SK-N-SH (cell line): ENCODE measurements at regions not wholly inside any gene's neighbourhood (a gene's known extent, or its start where the extent isn't known, plus 50 kb on each side); places are given as distances from the start of the nearest gene placed in this dataset.

Experiments
- CTCF ChIA-PET: fragments of 300-600, 350-600 bp; formaldehyde crosslinking; extraction: SDS; loops from one replicate; lab custom pipeline; 2021; lab: Yijun Ruan, JAX
- POLR2A ChIA-PET: fragments of 350-600 bp; sonication (Branson Sonifier 250); formaldehyde crosslinking; extraction: SDS; loops from one replicate; lab custom pipeline; 2020; ENCODE audit warnings: antibody characterized with exemption, inconsistent platforms; lab: Yijun Ruan, JAX
- DNase-seq: peaks from one replicate; pipeline ENCODE4 v3.0.0; 2012
- H2AFZ ChIP-seq: fragments of 200-600 bp; sonication (generic); 2 replicates; pipeline ENCODE4 v1.8.1; 2016; ENCODE audit warnings: antibody characterized with exemption, mild to moderate bottlenecking, low read depth
- H3F3A ChIP-seq: fragments of 200-600 bp; sonication (generic); replicated peaks from 2 replicates; pipeline ENCODE3; 2016; ENCODE audit warnings: antibody characterized with exemption, mild to moderate bottlenecking; ENCODE audit not compliant: insufficient read depth
- H3K27ac ChIP-seq, 2 experiments: fragments of 200-500 bp in 1 of 2; fragments of 200-600 bp in 1 of 2; sonication (Bioruptor generic) in 1 of 2; sonication (generic), shearing (Covaris generic) in 1 of 2; 2 replicates each; pipeline versions ENCODE4 v1.5.1 to v1.6.1; 2014 to 2016; ENCODE audit warnings: low read depth in 2 of 2, inconsistent platforms in 1 of 2, low read length in 1 of 2, mild to moderate bottlenecking in 1 of 2, mixed read lengths in 1 of 2
- H3K27me3 ChIP-seq: fragments of 200-600 bp; sonication (generic), shearing (Covaris generic); 2 replicates; pipeline ENCODE4 v1.6.1; 2016; ENCODE audit warnings: mixed run types; ENCODE audit not compliant: insufficient read depth
- H3K36me3 ChIP-seq, 2 experiments: fragments of 200-500 bp in 1 of 2; fragments of 200-600 bp in 1 of 2; sonication (Bioruptor generic) in 1 of 2; sonication (generic) in 1 of 2; replicated peaks in 1 of 2; 2 replicates each; pipeline versions ENCODE3 to v1.5.1; 2014 to 2016; ENCODE audit warnings: low read length in 1 of 2, mild to moderate bottlenecking in 1 of 2; ENCODE audit not compliant: insufficient read depth in 2 of 2, control insufficient read depth in 1 of 2
- H3K4me1 ChIP-seq, 2 experiments: fragments of 200-500 bp in 1 of 2; fragments of 200-600 bp in 1 of 2; sonication (Bioruptor generic) in 1 of 2; sonication (generic), shearing (Covaris generic) in 1 of 2; 2 replicates each; pipeline versions ENCODE4 v1.5.1 to v1.6.1; 2014 to 2016; ENCODE audit warnings: low read depth in 1 of 2, low read length in 1 of 2, mixed run types in 1 of 2; ENCODE audit not compliant: insufficient read depth in 2 of 2, control insufficient read depth in 1 of 2
- H3K4me2 ChIP-seq: fragments of 200-600 bp; sonication (generic), shearing (Covaris generic); 2 replicates; pipeline ENCODE4 v1.6.1; 2017; ENCODE audit warnings: mixed run types
- H3K4me3 ChIP-seq, 2 experiments: fragments of 200-500 bp in 1 of 2; fragments of 200-600 bp in 1 of 2; sonication (Bioruptor generic) in 1 of 2; sonication (generic), shearing (Covaris generic) in 1 of 2; 2 replicates each; pipeline versions ENCODE4 v1.5.1 to v1.8.1; 2014 to 2016; ENCODE audit warnings: low read depth in 2 of 2, inconsistent platforms in 1 of 2, low read length in 1 of 2, mild to moderate bottlenecking in 1 of 2, mixed read lengths in 1 of 2, moderate library complexity in 1 of 2
- H3K79me2 ChIP-seq: fragments of 200-600 bp; sonication (generic); 2 replicates; pipeline ENCODE4 v1.8.1; 2017; ENCODE audit warnings: mild to moderate bottlenecking; ENCODE audit not compliant: insufficient read depth
- H3K9ac ChIP-seq: fragments of 200-600 bp; sonication (generic); 2 replicates; pipeline ENCODE4 v1.6.1; 2017; ENCODE audit warnings: mixed run types
- H3K9me2 ChIP-seq: fragments of 200-600 bp; sonication (generic); 2 replicates; pipeline ENCODE4 v1.6.1; 2017; ENCODE audit warnings: mixed run types
- H3K9me3 ChIP-seq: fragments of 200-600 bp; sonication (generic); 2 replicates; pipeline ENCODE4 v1.6.1; 2017; ENCODE audit warnings: mixed run types, mild to moderate bottlenecking, moderate library complexity
- H4K20me1 ChIP-seq: fragments of 200-600 bp; sonication (generic); 2 replicates; pipeline ENCODE4 v1.6.1; 2017; ENCODE audit warnings: mild to moderate bottlenecking, mixed run types; ENCODE audit not compliant: insufficient read depth
- GABPA ChIP-seq: IDR thresholded peaks from 2 replicates; pipeline ENCODE4 v1.4.0; 2012; ENCODE audit warnings: low read depth, mild to moderate bottlenecking
- NFIC ChIP-seq: IDR thresholded peaks from 2 replicates; pipeline ENCODE4 v1.4.0; 2012; ENCODE audit warnings: borderline replicate concordance
- NRF1 ChIP-seq: IDR thresholded peaks from 2 replicates; pipeline ENCODE4 v1.6.1; 2012; ENCODE audit warnings: low read depth, mild to moderate bottlenecking, low read length
- POLR2AphosphoS5 ChIP-seq: IDR thresholded peaks from 2 replicates; pipeline ENCODE4 v1.6.1; 2012; ENCODE audit warnings: low read depth, low read length
- RFX5 ChIP-seq: IDR thresholded peaks from 2 replicates; pipeline ENCODE4 v1.6.1; 2012; ENCODE audit warnings: mild to moderate bottlenecking, improper control_type of control experiment, low read length
- SMC3 ChIP-seq: IDR thresholded peaks from 2 replicates; pipeline ENCODE4 v1.6.1; 2012; ENCODE audit warnings: low read depth, low read length, improper control_type of control experiment
- TCF12 ChIP-seq: IDR thresholded peaks from 2 replicates; pipeline ENCODE4 v1.4.0; 2012
- YY1 ChIP-seq: IDR thresholded peaks from 2 replicates; pipeline ENCODE4 v1.4.0; 2012; ENCODE audit warnings: low read depth, mild to moderate bottlenecking
- WGBS: methylation state at CpG from one replicate; pipeline ENCODE4 v1.1.6; 2017; ENCODE audit warnings: low lambda C conversion rate; 5-methylcytosine and 5-hydroxymethylcytosine counted together
- TF ChIP-seq, protein P1 (sequence below): IDR thresholded peaks from 2 replicates; pipeline ENCODE4 v1.6.1; 2012; ENCODE audit warnings: mild to moderate bottlenecking, low read depth, low read length, moderate library complexity
- TF ChIP-seq, protein P2 (sequence below): fragments of 150-350 bp; IDR thresholded peaks from 2 replicates; pipeline ENCODE4 v1.6.1; 2017; ENCODE audit warnings: antibody characterized with exemption, low read length, low read depth, borderline replicate concordance
- TF ChIP-seq, protein P3 (sequence below): IDR thresholded peaks from 2 replicates; pipeline ENCODE4; 2012

DNA sequence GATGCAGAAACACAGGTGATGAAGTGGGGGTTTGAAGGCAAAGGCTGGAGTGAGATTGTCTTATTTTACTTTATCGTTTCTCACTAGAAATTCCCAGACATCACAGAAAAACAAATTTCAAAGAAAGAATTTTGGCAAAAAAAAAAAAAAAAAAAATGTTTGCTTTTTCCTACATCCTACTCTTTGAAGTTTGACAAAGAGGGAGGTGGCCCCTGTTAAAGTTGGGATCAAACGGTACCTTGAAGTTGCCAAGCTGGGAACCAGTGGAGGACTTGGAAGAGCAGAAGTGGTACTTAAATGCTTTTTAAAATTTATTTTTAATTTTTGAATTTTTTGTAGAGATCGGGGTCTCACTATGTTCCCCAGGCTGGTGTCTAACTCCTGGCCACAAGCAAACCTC lies 63.9 kb upstream of the KIF5B start:
- 80% methylated on average over 3 of the region's 3 CpGs for WGBS
- Histone ChIP-seq H3K4me1 (no peaks in the 10 kb centered on the region), H3K27ac (no peak overlapping the region), H3F3A (no peaks in the 10 kb centered on the region), H2AFZ (no peak overlapping the region), H3K36me3 (no peaks in the 10 kb centered on the region), H3K4me3 (no peak overlapping the region), H3K4me2 (no peak overlapping the region), H3K9ac (no peak overlapping the region), H3K9me2 (no peaks in the 10 kb centered on the region), H3K9me3 (no peaks in the 10 kb centered on the region), H4K20me1 (no peaks in the 10 kb centered on the region), H3K27me3 (no peaks in the 10 kb centered on the region), H3K79me2 (no peaks in the 10 kb centered on the region)
- DNase-seq = no peak
- ChIA-PET POLR2A (no interaction called here), CTCF (no interaction called here)
- no peak for TF ChIP-seq YY1
- no peak for TF ChIP-seq RFX5
- TF ChIP-seq TCF12 = no peak
- TF ChIP-seq POLR2AphosphoS5 = no peak
- TF ChIP-seq NRF1 = no peak

DNA sequence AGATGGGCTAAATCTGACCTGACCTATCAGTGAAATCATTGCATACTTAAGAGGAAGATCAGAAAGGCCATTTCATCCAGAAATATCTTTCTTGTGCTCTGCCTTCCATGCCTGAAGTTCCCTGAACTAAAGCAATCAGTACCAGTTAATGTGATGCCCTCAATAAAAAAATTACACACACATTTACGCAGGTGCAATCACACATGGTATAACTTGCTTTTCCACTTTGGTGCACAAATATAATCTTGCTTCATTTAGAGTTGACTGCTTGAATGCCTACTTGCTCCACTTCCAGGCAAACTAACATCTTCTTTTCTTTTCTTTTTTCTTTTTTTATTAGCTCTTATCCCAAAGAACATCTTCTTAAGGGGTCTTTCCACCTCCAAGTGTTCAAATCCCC lies 58.3 kb upstream of the KIF5B start:
- peaks cover 14% of the 10 kb centered on the region for H3F3A ChIP-seq
- peaks cover 2 to 11% of the 10 kb centered on the region in 2 experiments; a peak in 2 of 4 replicates for H3K4me1 ChIP-seq
- H3K27me3 ChIP-seq = no peaks in the 10 kb centered on the region
- WGBS = 62% methylated on average over 1 of the region's 1 CpG
- POLR2A ChIA-PET = no interaction called here
- H3K27ac ChIP-seq = no peak overlapping the region
- no peak overlapping the region for H3K4me3 ChIP-seq
- H3K9me2 ChIP-seq = no peaks in the 10 kb centered on the region
- H3K9me3 ChIP-seq = no peaks in the 10 kb centered on the region
- H3K9ac ChIP-seq = no peak overlapping the region
- DNase-seq = no peak
- TF ChIP-seq, protein P1, sequence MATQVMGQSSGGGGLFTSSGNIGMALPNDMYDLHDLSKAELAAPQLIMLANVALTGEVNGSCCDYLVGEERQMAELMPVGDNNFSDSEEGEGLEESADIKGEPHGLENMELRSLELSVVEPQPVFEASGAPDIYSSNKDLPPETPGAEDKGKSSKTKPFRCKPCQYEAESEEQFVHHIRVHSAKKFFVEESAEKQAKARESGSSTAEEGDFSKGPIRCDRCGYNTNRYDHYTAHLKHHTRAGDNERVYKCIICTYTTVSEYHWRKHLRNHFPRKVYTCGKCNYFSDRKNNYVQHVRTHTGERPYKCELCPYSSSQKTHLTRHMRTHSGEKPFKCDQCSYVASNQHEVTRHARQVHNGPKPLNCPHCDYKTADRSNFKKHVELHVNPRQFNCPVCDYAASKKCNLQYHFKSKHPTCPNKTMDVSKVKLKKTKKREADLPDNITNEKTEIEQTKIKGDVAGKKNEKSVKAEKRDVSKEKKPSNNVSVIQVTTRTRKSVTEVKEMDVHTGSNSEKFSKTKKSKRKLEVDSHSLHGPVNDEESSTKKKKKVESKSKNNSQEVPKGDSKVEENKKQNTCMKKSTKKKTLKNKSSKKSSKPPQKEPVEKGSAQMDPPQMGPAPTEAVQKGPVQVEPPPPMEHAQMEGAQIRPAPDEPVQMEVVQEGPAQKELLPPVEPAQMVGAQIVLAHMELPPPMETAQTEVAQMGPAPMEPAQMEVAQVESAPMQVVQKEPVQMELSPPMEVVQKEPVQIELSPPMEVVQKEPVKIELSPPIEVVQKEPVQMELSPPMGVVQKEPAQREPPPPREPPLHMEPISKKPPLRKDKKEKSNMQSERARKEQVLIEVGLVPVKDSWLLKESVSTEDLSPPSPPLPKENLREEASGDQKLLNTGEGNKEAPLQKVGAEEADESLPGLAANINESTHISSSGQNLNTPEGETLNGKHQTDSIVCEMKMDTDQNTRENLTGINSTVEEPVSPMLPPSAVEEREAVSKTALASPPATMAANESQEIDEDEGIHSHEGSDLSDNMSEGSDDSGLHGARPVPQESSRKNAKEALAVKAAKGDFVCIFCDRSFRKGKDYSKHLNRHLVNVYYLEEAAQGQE = no peak
- TF ChIP-seq, protein P2, sequence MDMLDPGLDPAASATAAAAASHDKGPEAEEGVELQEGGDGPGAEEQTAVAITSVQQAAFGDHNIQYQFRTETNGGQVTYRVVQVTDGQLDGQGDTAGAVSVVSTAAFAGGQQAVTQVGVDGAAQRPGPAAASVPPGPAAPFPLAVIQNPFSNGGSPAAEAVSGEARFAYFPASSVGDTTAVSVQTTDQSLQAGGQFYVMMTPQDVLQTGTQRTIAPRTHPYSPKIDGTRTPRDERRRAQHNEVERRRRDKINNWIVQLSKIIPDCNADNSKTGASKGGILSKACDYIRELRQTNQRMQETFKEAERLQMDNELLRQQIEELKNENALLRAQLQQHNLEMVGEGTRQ = no peak
- TF ChIP-seq YY1 = no peak
- TF ChIP-seq RFX5 = no peak
- TF ChIP-seq, protein P3, sequence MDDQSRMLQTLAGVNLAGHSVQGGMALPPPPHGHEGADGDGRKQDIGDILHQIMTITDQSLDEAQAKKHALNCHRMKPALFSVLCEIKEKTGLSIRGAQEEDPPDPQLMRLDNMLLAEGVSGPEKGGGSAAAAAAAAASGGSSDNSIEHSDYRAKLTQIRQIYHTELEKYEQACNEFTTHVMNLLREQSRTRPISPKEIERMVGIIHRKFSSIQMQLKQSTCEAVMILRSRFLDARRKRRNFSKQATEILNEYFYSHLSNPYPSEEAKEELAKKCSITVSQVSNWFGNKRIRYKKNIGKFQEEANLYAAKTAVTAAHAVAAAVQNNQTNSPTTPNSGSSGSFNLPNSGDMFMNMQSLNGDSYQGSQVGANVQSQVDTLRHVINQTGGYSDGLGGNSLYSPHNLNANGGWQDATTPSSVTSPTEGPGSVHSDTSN = no peak
- no peak for TF ChIP-seq GABPA
- no peak for TF ChIP-seq NFIC
- TF ChIP-seq NRF1 = no peak
- TF ChIP-seq SMC3 = no peak
- TF ChIP-seq, all 33 proteins: peak for 0
- CTCF ChIA-PET = no interaction called here
- Histone ChIP-seq H3K4me2 (no peak overlapping the region), H3K79me2 (no peaks in the 10 kb centered on the region), H2AFZ (no peak overlapping the region), H3K36me3 (no peaks in the 10 kb centered on the region), H4K20me1 (no peaks in the 10 kb centered on the region)
